Gastrocnemius medialis (tissue), 4 donors: ENCODE measurements at regions not wholly inside any gene's neighbourhood (a gene's known extent, or its start where the extent isn't known, plus 50 kb on each side); places are given as distances from the start of the nearest gene placed in this dataset.

Experiments used
- ATAC-seq, 2 donors: fragments of 150-250 bp; one replicate each; pipeline ENCODE4 v1.9.1; 2016
- DNase-seq, 2 donors: peaks; one replicate each; pipeline ENCODE4 v3.0.0-alpha.2; 2019
- H3K27ac ChIP-seq, 4 donors: fragments of 200-600 bp; sonication (generic); 1 replicate in 1 of 4; 2 replicates in 3 of 4; pipeline ENCODE4 v1.5.1; 2016 to 2018; ENCODE audit warnings: mild to moderate bottlenecking in 2 of 4, moderate library complexity in 1 of 4
- H3K27me3 ChIP-seq, 3 donors: fragments of 200-600 bp; sonication (generic) in 2 of 3; 1 replicate in 1 of 3; 2 replicates in 2 of 3; pipeline versions ENCODE4 v1.5.1 to v1.6.0; 2016 to 2019; ENCODE audit warnings: mild to moderate bottlenecking in 1 of 3, moderate library complexity in 1 of 3
- H3K36me3 ChIP-seq, 2 donors: fragments of 200-600 bp; sonication (generic) in 1 of 2; one replicate each; pipeline ENCODE4 v1.5.1; 2017 to 2018
- H3K4me1 ChIP-seq, 2 donors: fragments of 200-600 bp; sonication (generic) in 1 of 2; one replicate each; pipeline ENCODE4 v1.5.1; 2016 to 2017; ENCODE audit warnings: mild to moderate bottlenecking in 2 of 2
- H3K4me3 ChIP-seq, 4 donors: fragments of 200-600 bp; sonication (generic) in 3 of 4; 1 replicate in 1 of 4; 2 replicates in 3 of 4; pipeline ENCODE4 v1.5.1; 2016 to 2019; ENCODE audit warnings: mild to moderate bottlenecking in 2 of 4
- H3K9me3 ChIP-seq, 3 donors: fragments of 200-600 bp; sonication (generic) in 2 of 3; 1 replicate in 1 of 3; 2 replicates in 2 of 3; pipeline ENCODE4 v1.5.1; 2016 to 2019
- CTCF ChIP-seq, 5 experiments: fragments of 450-650 bp in 3 of 5; fragments of 200-600 bp in 2 of 5; sonication (generic) in 2 of 5; IDR thresholded peaks in 4 of 5; conservative IDR thresholded peaks in 1 of 5; 1 replicate in 4 of 5; 2 replicates in 1 of 5; pipeline ENCODE4 v1.5.1; 2016 to 2019; ENCODE audit warnings: antibody characterized with exemption in 5 of 5, mild to moderate bottlenecking in 3 of 5, moderate library complexity in 3 of 5
- POLR2A ChIP-seq, 2 donors: fragments of 450-650 bp; IDR thresholded peaks; one replicate each; pipeline ENCODE4 v1.6.1; 2017; ENCODE audit warnings: antibody characterized with exemption in 2 of 2, mild to moderate bottlenecking in 2 of 2, moderate library complexity in 2 of 2
- in situ Hi-C, 4 donors: fragments of 200-750 bp; cut with MboI; loops; one replicate each; pipeline versions ENCODE4 v1.15.0 to v1.8.0; 2017; ENCODE audit warnings: low sequenced_read_pairs in 4 of 4
- intact Hi-C: fragments of 100-400 bp; cut with DNase I; formaldehyde crosslinking; loops from one replicate; pipeline ENCODE4 v1.15.1; 2023; ENCODE audit warnings: low total_unique reads

DNA sequence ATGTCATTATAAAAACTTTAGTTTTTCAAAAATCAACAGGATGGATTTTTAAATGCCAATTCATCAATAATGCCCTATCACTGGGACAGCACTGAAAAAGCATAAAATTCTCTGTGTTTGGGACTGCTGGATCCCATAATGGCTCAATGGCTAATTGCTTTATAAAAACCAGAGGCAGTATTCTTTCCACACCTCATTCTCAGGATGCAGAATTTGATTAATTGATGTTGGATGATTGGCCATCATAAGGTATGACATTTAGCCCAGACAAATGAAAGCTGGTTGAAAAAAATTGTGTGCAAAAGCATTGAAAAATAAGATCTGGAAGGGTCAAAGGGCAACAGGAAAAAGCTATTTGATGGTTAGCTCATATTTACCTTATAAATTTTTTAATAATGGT lies 362.2 kb upstream of the SNX7 start:
- H3K4me1 ChIP-seq: no peaks in the 10 kb centered on the region
- no peaks in the 10 kb centered on the region for H3K36me3 ChIP-seq
- intact Hi-C loops: no loop called here
- H3K4me3 ChIP-seq: no peak overlapping the region
- no peaks in the 10 kb centered on the region for H3K9me3 ChIP-seq
- no peak for DNase-seq
- H3K27me3 ChIP-seq: no peaks in the 10 kb centered on the region
- in situ Hi-C loops: no loop called here
- H3K27ac ChIP-seq: no peak overlapping the region
- no peak for ATAC-seq
- TF ChIP-seq CTCF (IDR thresholded peaks at IDR 0.05 in 4 of 5, conservative IDR thresholded peaks at IDR 0.05 in 1 of 5): no peak
- no peak for TF ChIP-seq POLR2A (IDR thresholded peaks at IDR 0.05)

GRCh38 chr1:98298319-98298718 lies 363.2 kb upstream of the SNX7 start:
- H3K9me3 ChIP-seq: no peaks in the 10 kb centered on the region
- no peak for TF ChIP-seq CTCF (IDR thresholded peaks at IDR 0.05 in 4 of 5, conservative IDR thresholded peaks at IDR 0.05 in 1 of 5)
- no peak for TF ChIP-seq POLR2A (IDR thresholded peaks at IDR 0.05)
- no peak overlapping the region for H3K4me3 ChIP-seq
- H3K4me1 ChIP-seq: no peaks in the 10 kb centered on the region
- no peaks in the 10 kb centered on the region for H3K36me3 ChIP-seq
- no peak for DNase-seq
- ATAC-seq: no peak
- no peak overlapping the region for H3K27ac ChIP-seq
- intact Hi-C loops: no loop called here
- no peaks in the 10 kb centered on the region for H3K27me3 ChIP-seq
- in situ Hi-C loops: no loop called here

- Histone ChIP-seq H3K9me3 (no peaks in the 10 kb centered on the region), H3K27me3 (no peaks in the 10 kb centered on the region), H3K36me3 (no peaks in the 10 kb centered on the region), H3K4me3 (no peak overlapping the region), H3K4me1 (no peaks in the 10 kb centered on the region), H3K27ac (no peak overlapping the region)
- DNase-seq: no peak
- in situ Hi-C loops (no loop called here), intact Hi-C loops (no loop called here)
- no peak for ATAC-seq
- TF ChIP-seq CTCF (IDR thresholded peaks at IDR 0.05 in 4 of 5, conservative IDR thresholded peaks at IDR 0.05 in 1 of 5) (no peak), POLR2A (IDR thresholded peaks at IDR 0.05) (no peak)
Measured at GRCh38 chr1:98296681-98297080, 364.8 kb upstream of the SNX7 start.

GRCh38 chr1:98294127-98294526 lies 367.4 kb upstream of the SNX7 start:
- no peaks in the 10 kb centered on the region for H3K36me3 ChIP-seq
- H3K27me3 ChIP-seq: no peaks in the 10 kb centered on the region
- no peak overlapping the region for H3K27ac ChIP-seq
- ATAC-seq: no peak
- H3K4me3 ChIP-seq: no peak overlapping the region
- intact Hi-C loops (no loop called here), in situ Hi-C loops (no loop called here)
- DNase-seq: no peak
- TF ChIP-seq POLR2A (IDR thresholded peaks at IDR 0.05) (no peak), CTCF (IDR thresholded peaks at IDR 0.05 in 4 of 5, conservative IDR thresholded peaks at IDR 0.05 in 1 of 5) (no peak)
- H3K9me3 ChIP-seq: no peaks in the 10 kb centered on the region
- H3K4me1 ChIP-seq: no peaks in the 10 kb centered on the region

DNA sequence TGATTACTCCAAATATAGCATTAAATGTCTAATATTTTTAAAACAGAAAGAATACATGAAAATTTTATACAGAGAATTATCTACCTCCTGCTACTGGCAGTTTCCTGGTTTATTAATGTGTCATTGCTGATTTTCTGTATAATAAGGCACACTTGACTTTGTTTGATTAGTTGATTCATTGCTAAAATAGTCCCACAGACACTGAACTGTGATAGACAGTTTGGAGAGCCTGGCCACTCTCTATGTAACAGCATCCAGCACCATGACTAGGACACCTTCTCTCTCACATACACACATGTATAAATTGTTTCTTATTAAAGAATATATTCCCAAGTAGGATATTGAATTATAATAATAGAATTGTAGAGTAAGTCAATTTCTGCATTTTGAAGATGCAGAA lies 368.5 kb upstream of the SNX7 start:
- H3K36me3 ChIP-seq: no peaks in the 10 kb centered on the region
- no peaks in the 10 kb centered on the region for H3K4me1 ChIP-seq
- H3K4me3 ChIP-seq: no peak overlapping the region
- in situ Hi-C loops: no loop called here
- intact Hi-C loops: no loop called here
- no peaks in the 10 kb centered on the region for H3K9me3 ChIP-seq
- TF ChIP-seq POLR2A (IDR thresholded peaks at IDR 0.05) (no peak), CTCF (IDR thresholded peaks at IDR 0.05 in 4 of 5, conservative IDR thresholded peaks at IDR 0.05 in 1 of 5) (no peak)
- H3K27me3 ChIP-seq: no peaks in the 10 kb centered on the region
- ATAC-seq (no peak), DNase-seq (no peak)
- no peak overlapping the region for H3K27ac ChIP-seq
